BLaER1 (cell line): ENCODE measurements at regions not wholly inside any gene's neighbourhood (a gene's known extent, or its start where the extent isn't known, plus 50 kb on each side); places are given as distances from the start of the nearest gene placed in this dataset.

Experiments used
- H3K27ac ChIP-seq: shearing (Covaris generic); formaldehyde crosslinking; 2 replicates; pipeline ENCODE4 v1.8.1; 2022
- H3K27me3 ChIP-seq: shearing (Covaris generic); formaldehyde crosslinking; 2 replicates; pipeline ENCODE4 v1.8.1; 2022
- H3K36me3 ChIP-seq: shearing (Covaris generic); formaldehyde crosslinking; 2 replicates; pipeline ENCODE4 v1.8.1; 2022
- H3K4me1 ChIP-seq: shearing (Covaris generic); formaldehyde crosslinking; 2 replicates; pipeline ENCODE4 v1.8.1; 2022
- H3K4me2 ChIP-seq: shearing (Covaris generic); formaldehyde crosslinking; 2 replicates; pipeline ENCODE4 v1.8.1; 2022
- H3K4me3 ChIP-seq: shearing (Covaris generic); formaldehyde crosslinking; 2 replicates; pipeline ENCODE4 v1.8.1; 2022
- H3K9ac ChIP-seq: shearing (Covaris generic); formaldehyde crosslinking; 2 replicates; pipeline ENCODE4 v1.8.1; 2022
- H3K9me3 ChIP-seq: shearing (Covaris generic); formaldehyde crosslinking; 2 replicates; pipeline ENCODE4 v1.8.1; 2022
- H4K20me1 ChIP-seq: shearing (Covaris generic); formaldehyde crosslinking; 2 replicates; pipeline ENCODE4 v1.8.1; 2022
- Cebpa-rat ChIP-seq: shearing (Covaris generic); IDR thresholded peaks from 2 replicates; pipeline ENCODE4 v1.8.1; 2022

- Histone ChIP-seq H3K9me3 (peaks cover 11% of the 10 kb centered on the region), H3K27me3 (no peaks in the 10 kb centered on the region), H3K27ac (no peak overlapping the region)
These were observed 430.2 kb upstream of the SEL1L start for GRCh38 chr14:81963846-81964245.

GRCh38 chr14:81970307-81970706, 436.7 kb upstream of the SEL1L start:
- H3K4me2 ChIP-seq = no peak overlapping the region
- no peak overlapping the region for H3K27ac ChIP-seq

More at GRCh38 chr14:81963846-81964245, 430.2 kb upstream of the SEL1L start:
- Histone ChIP-seq H4K20me1 (no peaks in the 10 kb centered on the region), H3K9ac (no peak overlapping the region), H3K4me3 (no peak overlapping the region), H3K4me2 (0 out of 2 replicates have a peak overlapping the region, but pooled peaks have one; percentile 47), H3K4me1 (peaks cover 14% of the 10 kb centered on the region), H3K36me3 (no peaks in the 10 kb centered on the region)
- TF ChIP-seq Cebpa-rat = no peak

GRCh38 chr14:81971911-81972310, 438.3 kb upstream of the SEL1L start:
- no peaks in the 10 kb centered on the region for H4K20me1 ChIP-seq
- no peak overlapping the region for H3K27ac ChIP-seq
- no peaks in the 10 kb centered on the region for H3K4me1 ChIP-seq
- no peak overlapping the region for H3K4me3 ChIP-seq
- H3K4me2 ChIP-seq = no peak overlapping the region
- H3K27me3 ChIP-seq = no peaks in the 10 kb centered on the region
- H3K9ac ChIP-seq = no peak overlapping the region
- TF ChIP-seq Cebpa-rat = no peak
- H3K9me3 ChIP-seq = peaks cover 19% of the 10 kb centered on the region
- no peaks in the 10 kb centered on the region for H3K36me3 ChIP-seq

More at GRCh38 chr14:81970307-81970706, 436.7 kb upstream of the SEL1L start:
- peaks cover 22% of the 10 kb centered on the region for H3K9me3 ChIP-seq
- H4K20me1 ChIP-seq = no peaks in the 10 kb centered on the region
- H3K27me3 ChIP-seq = no peaks in the 10 kb centered on the region
- no peaks in the 10 kb centered on the region for H3K4me1 ChIP-seq
- no peak for TF ChIP-seq Cebpa-rat
- no peaks in the 10 kb centered on the region for H3K36me3 ChIP-seq
- H3K4me3 ChIP-seq = no peak overlapping the region
- H3K9ac ChIP-seq = no peak overlapping the region

- no peak for TF ChIP-seq Cebpa-rat
- Histone ChIP-seq H3K9me3 (peaks cover 14% of the 10 kb centered on the region), H3K4me1 (no peaks in the 10 kb centered on the region), H3K9ac (no peak overlapping the region), H3K36me3 (no peaks in the 10 kb centered on the region), H3K4me2 (no peak overlapping the region), H3K4me3 (no peak overlapping the region), H4K20me1 (no peaks in the 10 kb centered on the region), H3K27ac (no peak overlapping the region), H3K27me3 (no peaks in the 10 kb centered on the region)
These were observed 438.9 kb upstream of the SEL1L start for GRCh38 chr14:81972601-81973000.

GRCh38 chr14:81974543-81974942, 440.9 kb upstream of the SEL1L start:
- H3K4me2 ChIP-seq = no peak overlapping the region
- no peak overlapping the region for H3K27ac ChIP-seq
- H3K4me3 ChIP-seq = no peak overlapping the region
- no peaks in the 10 kb centered on the region for H3K27me3 ChIP-seq
- H3K36me3 ChIP-seq = no peaks in the 10 kb centered on the region
- no peak for TF ChIP-seq Cebpa-rat
- peaks cover 4% of the 10 kb centered on the region; the same call in 1 of the 2 replicates for H3K9me3 ChIP-seq
- no peak overlapping the region for H3K9ac ChIP-seq
- no peaks in the 10 kb centered on the region for H4K20me1 ChIP-seq
- no peaks in the 10 kb centered on the region for H3K4me1 ChIP-seq

GRCh38 chr14:81980601-81981306, 447.1 kb upstream of the SEL1L start:
- Histone ChIP-seq H3K9ac (no peak overlapping the region), H3K4me2 (no peak overlapping the region), H3K9me3 (no peaks in the 10 kb centered on the region), H3K36me3 (no peaks in the 10 kb centered on the region), H3K27ac (no peak overlapping the region), H4K20me1 (no peaks in the 10 kb centered on the region), H3K4me3 (no peak overlapping the region), H3K4me1 (no peaks in the 10 kb centered on the region), H3K27me3 (no peaks in the 10 kb centered on the region)
- no peak for TF ChIP-seq Cebpa-rat

GRCh38 chr14:81981307-81981675, 447.6 kb upstream of the SEL1L start:
- Histone ChIP-seq H3K4me2 (no peak overlapping the region), H3K27me3 (no peaks in the 10 kb centered on the region), H3K4me1 (no peaks in the 10 kb centered on the region), H3K9ac (no peak overlapping the region), H3K27ac (no peak overlapping the region), H3K36me3 (no peaks in the 10 kb centered on the region), H3K4me3 (no peak overlapping the region), H3K9me3 (no peaks in the 10 kb centered on the region), H4K20me1 (no peaks in the 10 kb centered on the region)
- TF ChIP-seq Cebpa-rat = no peak

GRCh38 chr14:81982046-81982445, 448.4 kb upstream of the SEL1L start:
- Histone ChIP-seq H3K27me3 (no peaks in the 10 kb centered on the region), H3K4me1 (no peaks in the 10 kb centered on the region), H4K20me1 (no peaks in the 10 kb centered on the region), H3K27ac (no peak overlapping the region), H3K9me3 (no peaks in the 10 kb centered on the region), H3K9ac (no peak overlapping the region), H3K4me2 (no peak overlapping the region), H3K36me3 (no peaks in the 10 kb centered on the region), H3K4me3 (no peak overlapping the region)
- TF ChIP-seq Cebpa-rat = no peak

- H3K9ac ChIP-seq = no peak overlapping the region
- no peak overlapping the region for H3K4me2 ChIP-seq
- H3K9me3 ChIP-seq = no peaks in the 10 kb centered on the region
- H3K27me3 ChIP-seq = no peaks in the 10 kb centered on the region
- no peaks in the 10 kb centered on the region for H3K4me1 ChIP-seq
- no peaks in the 10 kb centered on the region for H3K36me3 ChIP-seq
- no peak overlapping the region for H3K27ac ChIP-seq
- no peak for TF ChIP-seq Cebpa-rat
- no peak overlapping the region for H3K4me3 ChIP-seq
- no peaks in the 10 kb centered on the region for H4K20me1 ChIP-seq
These were observed 452.4 kb upstream of the SEL1L start for GRCh38 chr14:81986005-81986404.

GRCh38 chr14:81989211-81989610, 455.6 kb upstream of the SEL1L start:
- no peaks in the 10 kb centered on the region for H4K20me1 ChIP-seq
- H3K4me3 ChIP-seq = no peak overlapping the region
- H3K27me3 ChIP-seq = no peaks in the 10 kb centered on the region
- no peaks in the 10 kb centered on the region for H3K9me3 ChIP-seq
- no peaks in the 10 kb centered on the region for H3K36me3 ChIP-seq
- TF ChIP-seq Cebpa-rat = no peak
- no peak overlapping the region for H3K27ac ChIP-seq
- no peak overlapping the region for H3K9ac ChIP-seq
- no peak overlapping the region for H3K4me2 ChIP-seq
- 0 out of 2 replicates have a peak, but pooled peaks cover 5% of the 10 kb centered on the region for H3K4me1 ChIP-seq
